ENCODE measurements at regions not wholly inside any gene's neighbourhood (a gene's known extent, or its start where the extent isn't known, plus 50 kb on each side); places are given as distances from the start of the nearest gene placed in this dataset.

GRCh38 chr17:70423562-70423961, 254.2 kb downstream of the KCNJ2 start:
- no peak for TF ChIP-seq EZH2 (IDR thresholded peaks at IDR 0.05; ENCODE audit: borderline replicate concordance, insufficient read depth, low read depth, low read length, poor library complexity, severe bottlenecking)
- DNase-seq (no peak), ATAC-seq (ENCODE audit: low read depth) (no peak)
- WGBS (ENCODE audit: insufficient coverage) = no CpG with 5 or more reads among the region's 2 CpGs
- H3K4me1 ChIP-seq (ENCODE audit: control insufficient read depth in 2 of 2, insufficient read depth in 2 of 2, low read length in 2 of 2) = no peaks in the 10 kb centered on the region
- no peak overlapping the region for H3K27ac ChIP-seq (ENCODE audit: low read length in 2 of 2)
- intact Hi-C loops (cut with micrococcal nuclease) = no loop called here
- no peaks in the 10 kb centered on the region for H3K79me2 ChIP-seq (ENCODE audit: control insufficient read depth, insufficient read depth, low read length)
- no peak overlapping the region for H3K4me3 Mint-ChIP-seq
- H3K9ac ChIP-seq (ENCODE audit: low read length) = no peak overlapping the region
- H3K27me3 Mint-ChIP-seq = no peaks in the 10 kb centered on the region
- H4K20me1 ChIP-seq (ENCODE audit: control insufficient read depth, insufficient read depth, low read length, poor library complexity, severe bottlenecking) = no peaks in the 10 kb centered on the region
- H3K9me3 ChIP-seq (ENCODE audit: control extremely low read depth in 1 of 3, control insufficient read depth in 2 of 3, insufficient read depth in 1 of 3, low read length in 2 of 3) = no peaks in the 10 kb centered on the region
- POLR2A ChIA-PET = no interaction called here
- no peak overlapping the region for H3K4me3 ChIP-seq (ENCODE audit: control extremely low read depth in 1 of 5, extremely low read depth in 1 of 5, insufficient read depth in 1 of 5, low read depth in 2 of 5, low read length in 4 of 5)
- CTCF ChIA-PET = no interaction called here
- H2AFZ ChIP-seq (ENCODE audit: insufficient read depth, low read depth, low read length, poor library complexity, severe bottlenecking) = no peak overlapping the region
- H3K27me3 ChIP-seq (replicated peaks in 1 of 4; ENCODE audit: control extremely low read depth in 1 of 4, control insufficient read depth in 3 of 4, insufficient read depth in 4 of 4, low read length in 3 of 4) = no peaks in the 10 kb centered on the region
- no peak overlapping the region for H3K4me2 ChIP-seq (replicated peaks; ENCODE audit: low read depth, low read length, poor library complexity, severe bottlenecking)
- no peaks in the 10 kb centered on the region for H3K4me1 Mint-ChIP-seq
- no peaks in the 10 kb centered on the region for H3K9me3 Mint-ChIP-seq (ENCODE audit: insufficient read depth)
- no peaks in the 10 kb centered on the region for H3K36me3 ChIP-seq (replicated peaks in 1 of 2; ENCODE audit: control extremely low read depth in 1 of 2, control insufficient read depth in 1 of 2, extremely low read depth in 1 of 2, insufficient read depth in 2 of 2, low read length in 1 of 2)
- H3K27ac Mint-ChIP-seq = no peak overlapping the region

- WGBS (ENCODE audit: insufficient coverage) = 100% methylated on average over 1 of the region's 3 CpGs
- no peaks in the 10 kb centered on the region for H4K20me1 ChIP-seq (ENCODE audit: control insufficient read depth, insufficient read depth, low read length, poor library complexity, severe bottlenecking)
- Mint-ChIP-seq H3K27me3 (no peaks in the 10 kb centered on the region), H3K4me1 (no peaks in the 10 kb centered on the region), H3K9me3 (ENCODE audit: insufficient read depth) (no peaks in the 10 kb centered on the region), H3K27ac (no peak overlapping the region), H3K4me3 (no peak overlapping the region)
- no peaks in the 10 kb centered on the region for H3K79me2 ChIP-seq (ENCODE audit: control insufficient read depth, insufficient read depth, low read length)
- no peaks in the 10 kb centered on the region for H3K4me1 ChIP-seq (ENCODE audit: control insufficient read depth in 2 of 2, insufficient read depth in 2 of 2, low read length in 2 of 2)
- no peak overlapping the region for H2AFZ ChIP-seq (ENCODE audit: insufficient read depth, low read depth, low read length, poor library complexity, severe bottlenecking)
- H3K27ac ChIP-seq (ENCODE audit: low read length in 2 of 2) = no peak overlapping the region
- H3K36me3 ChIP-seq (replicated peaks in 1 of 2; ENCODE audit: control extremely low read depth in 1 of 2, control insufficient read depth in 1 of 2, extremely low read depth in 1 of 2, insufficient read depth in 2 of 2, low read length in 1 of 2) = no peaks in the 10 kb centered on the region
- no peaks in the 10 kb centered on the region for H3K27me3 ChIP-seq (replicated peaks in 1 of 4; ENCODE audit: control extremely low read depth in 1 of 4, control insufficient read depth in 3 of 4, insufficient read depth in 4 of 4, low read length in 3 of 4)
- ChIA-PET CTCF (no interaction called here), POLR2A (no interaction called here)
- no peak overlapping the region for H3K4me2 ChIP-seq (replicated peaks; ENCODE audit: low read depth, low read length, poor library complexity, severe bottlenecking)
- intact Hi-C loops (cut with micrococcal nuclease) = no loop called here
- H3K4me3 ChIP-seq (ENCODE audit: control extremely low read depth in 1 of 5, extremely low read depth in 1 of 5, insufficient read depth in 1 of 5, low read depth in 2 of 5, low read length in 4 of 5) = no peak overlapping the region
- H3K9me3 ChIP-seq (ENCODE audit: control extremely low read depth in 1 of 3, control insufficient read depth in 2 of 3, insufficient read depth in 1 of 3, low read length in 2 of 3) = no peaks in the 10 kb centered on the region
- ATAC-seq (ENCODE audit: low read depth) = no peak
- no peak for DNase-seq
- no peak overlapping the region for H3K9ac ChIP-seq (ENCODE audit: low read length)
- no peak for TF ChIP-seq CTCF (IDR thresholded peaks at IDR 0.05)
- TF ChIP-seq EZH2 (IDR thresholded peaks at IDR 0.05; ENCODE audit: borderline replicate concordance, insufficient read depth, low read depth, low read length, poor library complexity, severe bottlenecking) = no peak
Observed at GRCh38 chr17:70426752-70427151, 257.4 kb downstream of the KCNJ2 start.

Data from B cell (primary cell).